ENCODE measurements at regions not wholly inside any gene's neighbourhood (a gene's known extent, or its start where the extent isn't known, plus 50 kb on each side); places are given as distances from the start of the nearest gene placed in this dataset.
"Not testable (repeated sequence)": the region's sequence is repeated elsewhere in the genome, so short reads cannot be mapped to it uniquely, and the experiment has no call there.

DNA sequence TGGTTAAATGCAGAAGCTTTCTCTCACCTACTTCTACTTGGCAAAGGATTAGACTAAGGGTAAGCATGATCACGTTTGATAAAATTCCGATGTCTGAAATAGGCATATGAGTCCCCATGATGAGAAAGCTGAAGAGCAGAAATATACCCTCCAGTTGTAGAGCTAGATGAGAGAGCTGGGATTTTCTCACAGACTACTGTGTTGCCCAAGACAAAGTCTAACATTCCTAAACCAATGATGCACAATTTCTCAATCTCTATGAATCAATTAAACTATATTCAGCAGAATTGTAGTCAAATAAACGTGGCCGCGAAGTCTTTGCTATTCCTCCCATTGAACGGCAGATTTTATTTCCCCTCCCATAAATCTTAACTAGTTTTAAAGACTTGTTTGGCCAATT lies 699.2 kb downstream of the KCNT2 start:
- DNase-seq = no peak

DNA sequence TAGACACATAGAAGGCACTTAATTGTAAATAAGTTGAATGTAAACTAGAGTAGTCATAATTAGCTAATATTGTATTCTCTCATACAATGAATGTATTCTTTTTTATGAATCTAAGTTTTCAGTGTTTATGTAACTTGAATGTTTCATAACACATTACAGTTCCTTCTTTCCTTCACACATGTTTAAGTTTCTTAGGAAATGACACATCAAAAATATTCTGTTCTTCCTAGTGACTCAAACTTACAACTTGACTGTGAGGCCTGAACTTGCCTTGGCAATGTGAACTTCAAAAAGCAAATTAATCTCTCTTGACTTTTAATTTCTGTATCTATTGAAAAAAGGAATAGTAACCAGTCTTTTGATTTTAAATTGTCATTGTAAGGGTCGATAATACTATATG lies 700.1 kb downstream of the KCNT2 start:
- DNase-seq = peak; percentile 39

GRCh38 chr1:195903203-195903602 lies 705.0 kb downstream of the KCNT2 start:
- DNase-seq = no peak

DNA sequence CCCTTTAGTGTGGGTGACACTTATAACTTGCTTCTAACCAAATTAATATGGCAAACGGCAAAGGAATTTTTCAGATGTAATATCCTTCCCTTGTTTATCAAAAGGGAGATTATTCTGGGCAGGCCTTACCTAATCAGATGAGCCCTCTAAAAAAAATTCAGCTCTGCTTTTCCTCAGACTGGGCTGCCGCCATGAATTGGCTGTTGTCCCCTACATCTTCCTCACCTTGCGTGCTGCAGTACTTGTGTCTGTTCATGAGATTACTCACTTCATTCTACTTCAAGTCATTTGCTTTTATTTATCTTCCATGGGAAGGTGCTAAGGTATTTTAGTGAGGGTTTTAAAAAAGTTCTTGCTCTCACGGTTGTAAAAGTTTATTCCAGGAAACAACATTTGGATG lies 705.5 kb downstream of the KCNT2 start:
- DNase-seq = no peak

DNA sequence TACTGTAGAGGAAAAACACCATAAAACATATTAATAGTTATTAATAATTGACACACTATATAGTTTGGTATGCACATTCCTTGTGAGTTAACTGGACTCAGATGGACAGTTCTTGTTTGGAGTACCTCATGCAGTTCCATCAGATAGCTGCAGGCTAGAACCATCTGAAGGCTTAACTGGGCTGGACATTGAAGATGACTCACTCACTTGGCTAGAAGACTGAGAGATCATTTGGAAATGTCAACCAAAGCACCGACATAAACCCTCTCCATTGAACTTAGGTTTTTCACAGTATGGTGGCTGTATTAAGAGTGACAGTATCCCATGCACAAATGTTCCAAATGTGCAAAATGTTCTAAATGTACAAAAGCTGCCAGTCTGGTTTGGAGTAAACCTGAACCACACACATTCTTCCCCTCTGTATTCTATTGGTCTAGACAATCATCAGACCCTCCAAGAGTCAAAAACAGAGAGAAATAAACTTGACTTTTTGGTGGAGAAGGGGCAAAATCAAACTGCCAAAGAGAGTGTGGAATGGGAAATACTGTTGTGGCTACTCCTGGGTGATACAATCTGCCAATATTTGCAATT lies 708.4 kb downstream of the KCNT2 start:
- peak; percentile 88 for DNase-seq

DNA sequence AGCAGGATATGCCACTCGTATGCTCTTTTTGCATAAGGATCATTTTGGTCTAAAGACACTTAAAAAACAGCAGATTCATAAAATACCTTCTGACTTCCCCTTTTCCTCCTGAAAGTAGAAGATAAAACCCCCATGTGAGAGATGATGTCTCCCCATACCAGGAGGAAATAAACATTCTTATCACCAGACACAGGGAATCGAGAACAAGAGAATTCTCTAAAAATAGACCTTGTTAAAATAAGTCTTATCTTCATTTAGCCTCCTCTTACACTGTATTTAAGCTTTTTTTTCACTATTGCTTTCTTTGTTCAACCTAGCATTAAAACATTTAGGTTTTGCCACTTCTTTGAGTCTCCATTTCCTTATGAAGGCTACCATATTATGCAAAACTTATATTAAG lies 709.3 kb downstream of the KCNT2 start:
- DNase-seq = no peak

GRCh38 chr1:195898373-195898772 lies 709.9 kb downstream of the KCNT2 start:
- no peak for DNase-seq

GRCh38 chr1:195897076-195897475 lies 711.2 kb downstream of the KCNT2 start:
- DNase-seq = no peak

- peak; percentile 36 for DNase-seq
Observed at GRCh38 chr1:195894411-195894810, 713.8 kb downstream of the KCNT2 start.

GRCh38 chr1:195886000-195886399 lies 722.2 kb downstream of the KCNT2 start:
- no peak for DNase-seq

- no peak for DNase-seq
Observed at GRCh38 chr1:195878478-195878877, 729.8 kb downstream of the KCNT2 start.

- DNase-seq = no peak
Observed at GRCh38 chr1:195876792-195877191, 731.4 kb downstream of the KCNT2 start.

DNA sequence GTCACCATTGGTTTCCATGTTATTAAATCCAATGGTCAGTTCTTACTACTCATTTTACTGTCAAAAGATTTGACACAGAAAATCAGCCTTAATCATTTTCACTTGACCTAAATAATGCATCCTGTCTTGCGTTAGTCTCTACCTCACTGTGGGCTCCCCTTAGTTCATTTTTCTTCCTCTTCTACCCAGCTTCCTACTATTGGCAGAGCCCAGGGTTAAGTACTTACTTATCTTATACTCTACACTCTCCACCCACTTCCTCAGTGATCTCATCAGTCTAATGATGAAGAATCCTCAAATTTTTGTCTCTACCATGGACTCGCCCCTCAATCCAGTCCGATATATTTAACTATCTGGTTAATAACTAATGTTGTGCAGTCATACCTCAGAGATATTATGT lies 735.9 kb downstream of the KCNT2 start:
- no peak for DNase-seq

DNA sequence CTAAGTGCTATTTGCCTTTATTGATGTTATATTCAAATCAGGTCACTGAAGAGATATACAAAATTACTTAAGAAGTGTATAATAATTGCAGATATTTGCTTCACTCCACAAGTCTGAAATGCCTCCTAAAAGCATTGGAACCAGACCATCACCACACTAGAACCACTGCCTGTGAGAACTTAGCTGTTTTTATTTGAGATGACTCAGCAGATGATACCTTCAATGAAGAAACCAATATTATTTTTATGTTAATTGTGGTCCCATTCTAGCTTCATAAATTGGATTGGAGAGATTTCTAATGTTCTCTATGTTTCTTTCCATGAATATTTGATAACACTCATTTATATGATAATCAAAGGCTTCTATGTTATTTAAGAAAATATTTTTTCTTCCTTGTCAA lies 740.6 kb downstream of the KCNT2 start:
- no peak for DNase-seq

GRCh38 chr1:195866781-195867222 lies 741.4 kb downstream of the KCNT2 start:
- DNase-seq = no peak

- no peak for DNase-seq
Observed at GRCh38 chr1:195866091-195866780, 742.0 kb downstream of the KCNT2 start.

- no peak for DNase-seq
Observed at GRCh38 chr1:195851804-195852203, 756.4 kb downstream of the KCNT2 start.

DNA sequence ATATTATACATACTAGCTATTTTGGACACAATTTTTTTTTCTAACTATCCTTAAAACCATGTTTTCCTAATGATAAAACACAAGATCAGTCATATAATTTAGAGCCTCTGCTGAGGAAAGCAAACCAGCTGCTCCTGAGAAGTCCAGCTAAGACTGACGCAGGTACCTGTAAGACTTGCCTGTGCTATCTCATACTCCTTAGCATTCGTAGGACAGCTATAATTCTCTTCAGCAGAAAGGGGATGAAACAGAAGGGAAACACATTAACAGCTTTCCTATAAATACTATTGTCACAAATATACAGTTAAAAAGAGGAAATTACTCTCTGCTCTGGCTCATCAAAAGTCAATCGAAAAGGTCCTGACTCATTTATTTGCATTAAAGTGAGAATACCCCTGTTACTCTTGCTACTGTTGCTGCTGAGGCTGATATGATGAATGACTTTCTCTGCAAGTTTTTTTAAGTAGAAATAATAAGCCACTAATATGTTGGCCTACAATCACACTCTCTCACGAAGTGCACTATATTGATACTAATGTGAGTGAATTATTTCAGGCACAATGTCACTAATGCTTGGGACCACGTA lies 757.1 kb downstream of the KCNT2 start:
- DNase-seq = no peak

- no peak for DNase-seq
Observed at GRCh38 chr1:195849180-195849579, 759.1 kb downstream of the KCNT2 start.

- DNase-seq = not testable (repeated sequence)
Observed at GRCh38 chr1:195847957-195848875, 760.0 kb downstream of the KCNT2 start.

GRCh38 chr1:195831789-195832188 lies 776.5 kb downstream of the KCNT2 start:
- DNase-seq = no peak

GRCh38 chr1:195828325-195828724 lies 779.9 kb downstream of the KCNT2 start:
- no peak for DNase-seq

DNA sequence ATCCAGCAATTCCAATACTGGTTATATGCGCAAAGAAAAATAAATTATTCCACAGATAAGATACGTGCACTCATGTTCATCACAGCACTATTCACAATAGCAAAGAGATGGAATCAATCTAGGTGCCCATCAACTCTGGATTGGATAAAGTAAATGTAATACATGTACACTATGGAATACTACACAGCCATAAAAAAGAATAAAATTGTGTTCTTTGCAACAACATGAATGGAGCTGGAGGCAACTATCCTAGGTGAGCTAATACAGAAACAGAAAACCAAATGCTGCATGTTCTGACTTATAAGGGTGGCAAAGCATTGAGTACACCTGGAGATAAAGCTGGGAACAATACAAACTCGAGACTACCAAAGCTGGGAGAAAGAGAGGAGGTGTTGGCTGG lies 787.3 kb downstream of the KCNT2 start:
- DNase-seq = no peak
